HG03108 (cell line): ENCODE measurements at regions not wholly inside any gene's neighbourhood (a gene's known extent, or its start where the extent isn't known, plus 50 kb on each side); places are given as distances from the start of the nearest gene placed in this dataset.
"Not testable (repeated sequence)": the region's sequence is repeated elsewhere in the genome, so short reads cannot be mapped to it uniquely, and the experiment has no call there.

Experiments used
- ATAC-seq: cut with Tn5 transposase; IDR thresholded peaks from one replicate; pipeline ENCODE4 v1.9.1; 2021; ENCODE audit warnings: moderate library complexity; ENCODE audit not compliant: unreplicated experiment

DNA sequence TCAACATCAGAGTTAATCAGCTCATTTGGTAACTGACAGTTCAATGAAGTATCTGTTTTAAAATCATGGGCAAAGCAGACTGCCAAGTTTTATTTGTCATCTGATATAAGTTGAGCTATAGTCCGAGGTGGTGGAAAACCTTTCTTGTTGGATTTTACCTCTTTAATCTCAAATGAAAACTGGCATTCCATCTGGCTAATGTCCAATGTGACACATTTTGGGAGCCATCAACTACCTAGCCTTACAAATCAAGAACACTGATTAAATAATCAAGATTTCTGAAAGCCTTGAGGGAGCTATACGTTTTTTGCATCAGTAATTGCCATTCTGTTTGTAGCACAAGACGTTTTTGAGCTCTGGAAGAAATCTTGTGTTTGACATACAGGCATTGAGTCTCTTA is 1380.5 kb upstream of the WWC1 start:
- no peak for ATAC-seq

DNA sequence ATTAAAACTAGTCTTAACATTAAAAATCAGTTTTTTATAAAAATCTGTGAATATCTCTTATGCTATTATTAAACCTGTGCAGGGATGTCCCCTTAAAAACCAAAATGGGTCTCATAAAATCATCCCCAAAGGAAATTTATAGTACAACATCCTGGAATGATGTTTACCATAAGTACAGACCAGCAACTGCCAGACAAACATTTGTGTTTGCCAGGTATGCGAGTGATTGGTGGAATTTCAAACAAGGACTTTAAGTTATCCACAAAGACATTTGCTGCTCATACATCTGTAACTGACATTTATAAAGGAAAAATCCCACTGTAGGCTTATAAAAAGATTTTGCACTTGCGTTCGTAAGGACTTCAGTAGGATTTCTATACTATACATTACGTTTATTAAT is 1375.4 kb upstream of the WWC1 start:
- no peak for ATAC-seq

DNA sequence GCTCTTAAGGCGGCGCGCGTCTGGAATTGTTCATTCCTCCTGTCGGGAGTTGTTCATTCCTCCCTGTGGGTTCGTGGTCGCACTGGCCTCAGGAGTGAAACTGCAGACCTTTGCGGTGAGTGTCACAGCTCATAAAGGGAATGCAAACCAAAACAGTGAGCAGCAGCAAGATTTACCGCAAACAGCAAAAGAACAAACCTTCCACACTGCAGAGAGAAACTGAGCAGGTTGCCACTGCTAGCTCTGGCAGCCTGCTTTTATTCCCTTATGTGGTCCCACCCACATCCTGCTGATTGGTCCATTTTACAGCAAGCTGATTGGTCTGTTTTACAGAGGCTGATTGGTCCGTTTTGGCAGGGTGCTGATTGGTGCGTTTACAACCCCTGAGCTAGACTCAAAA is 1365.3 kb upstream of the WWC1 start:
- no peak for ATAC-seq

DNA sequence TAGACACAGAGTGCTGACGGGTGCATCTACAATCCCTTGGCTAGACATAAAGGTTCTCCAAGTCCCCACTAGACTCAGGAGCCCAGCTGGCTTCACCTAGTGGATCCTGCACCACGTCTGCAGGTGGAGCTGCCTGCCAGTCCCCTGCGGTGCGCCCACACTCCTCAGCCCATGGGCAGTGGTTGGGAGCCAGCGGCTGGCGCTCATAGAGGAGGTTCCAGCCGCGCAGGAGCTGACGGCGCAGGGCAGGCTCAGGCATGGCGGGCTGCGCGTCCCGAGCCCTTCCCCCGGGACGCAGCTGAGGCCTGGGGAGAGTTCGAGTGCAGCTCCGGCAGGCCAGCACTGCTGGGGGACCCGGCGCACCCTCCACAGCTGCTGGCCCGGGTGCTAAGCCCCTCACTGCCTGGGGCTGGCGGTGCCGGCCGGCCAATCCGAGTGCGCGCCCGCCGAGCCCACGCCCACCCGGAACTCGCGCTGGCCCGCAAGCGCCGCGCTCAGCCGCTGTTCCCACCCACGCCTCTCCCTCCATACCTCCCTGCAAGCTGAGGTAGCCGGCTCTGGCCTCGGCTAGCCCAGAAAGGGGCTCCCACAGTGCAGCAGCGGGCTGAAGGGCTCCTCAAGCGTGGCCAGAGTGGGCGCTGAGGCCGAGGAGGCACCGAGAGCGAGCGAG is 1364.5 kb upstream of the WWC1 start:
- not testable (repeated sequence) for ATAC-seq

DNA sequence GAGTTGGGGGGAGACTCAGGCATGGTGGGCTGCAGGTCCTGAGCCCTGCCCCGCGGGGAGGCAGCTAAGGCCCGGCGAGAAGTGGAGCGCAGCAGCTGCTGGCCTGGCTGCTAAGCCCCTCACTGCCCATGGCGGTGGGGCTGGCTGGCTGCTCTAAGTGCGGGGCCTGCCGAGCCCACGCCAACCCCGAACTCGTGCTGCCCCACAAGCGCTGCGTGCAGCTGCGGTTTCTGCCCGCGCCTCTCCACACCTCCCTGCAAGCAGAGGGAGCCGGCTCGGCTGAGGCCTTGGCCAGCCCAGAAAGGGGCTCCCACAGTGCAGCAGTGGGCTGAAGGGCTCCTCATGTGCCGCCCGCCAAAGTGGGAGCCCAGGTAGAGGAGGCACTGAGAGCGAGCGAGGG is 1355.1 kb upstream of the WWC1 start:
- ATAC-seq = no peak

DNA sequence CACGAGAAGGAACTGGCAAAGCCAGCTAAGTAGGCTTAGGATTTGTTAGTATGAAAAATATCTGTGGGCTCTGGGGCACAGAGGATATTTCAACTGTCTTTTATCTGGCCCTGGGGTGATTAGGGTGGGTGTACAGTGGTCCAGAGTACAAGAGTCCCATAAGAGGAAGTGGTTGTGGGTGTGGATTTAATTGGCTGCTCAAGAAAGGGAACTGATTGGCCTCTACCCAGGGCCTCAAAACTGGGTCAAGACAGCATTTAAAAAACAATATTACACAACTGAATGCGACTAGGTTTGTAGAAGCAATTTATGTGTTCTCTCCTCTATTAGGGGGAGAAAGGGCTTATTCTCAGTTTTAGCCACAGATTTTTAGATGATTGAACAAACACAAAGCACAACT is 1353.4 kb upstream of the WWC1 start:
- ATAC-seq = no peak

DNA sequence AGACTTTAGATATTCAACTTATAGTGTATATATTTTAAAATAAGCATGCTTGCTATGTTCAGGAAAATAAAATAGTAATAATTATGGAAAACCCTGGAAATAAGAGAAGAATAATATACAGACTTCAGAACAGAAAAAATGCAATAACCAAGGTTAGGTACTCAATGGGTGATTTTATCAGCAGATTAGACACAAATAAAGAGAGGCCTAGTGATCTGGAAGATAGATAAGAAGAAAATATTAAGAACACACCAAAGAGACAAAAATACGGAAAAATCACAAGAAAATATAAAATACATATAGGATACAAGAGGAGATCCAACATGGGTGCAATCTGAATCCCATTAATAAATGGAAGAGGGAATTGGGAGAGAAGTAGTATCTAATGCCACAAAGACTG is 1348.5 kb upstream of the WWC1 start:
- no peak for ATAC-seq

DNA sequence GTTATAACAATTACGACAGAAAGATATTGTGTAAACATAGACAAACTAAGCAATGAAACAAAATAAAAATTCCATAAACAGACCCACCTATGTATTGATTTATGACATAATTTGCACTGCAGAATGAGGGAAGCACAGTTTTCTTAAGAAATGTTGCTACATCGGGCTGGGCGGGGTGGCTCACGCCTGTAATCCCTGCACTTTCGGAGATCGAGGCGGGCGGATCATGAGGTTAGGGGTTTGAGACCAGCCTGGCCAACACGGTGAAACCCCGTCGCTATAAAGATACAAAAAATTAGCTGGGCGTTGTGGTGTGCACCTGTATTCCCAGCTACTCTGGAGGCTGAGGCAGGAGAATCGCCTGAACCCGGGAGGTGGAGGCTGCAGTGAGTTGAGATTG is 1344.4 kb upstream of the WWC1 start:
- ATAC-seq = no peak

GRCh38 chr5:166948679-166949078 is 1342.8 kb upstream of the WWC1 start:
- no peak for ATAC-seq

DNA sequence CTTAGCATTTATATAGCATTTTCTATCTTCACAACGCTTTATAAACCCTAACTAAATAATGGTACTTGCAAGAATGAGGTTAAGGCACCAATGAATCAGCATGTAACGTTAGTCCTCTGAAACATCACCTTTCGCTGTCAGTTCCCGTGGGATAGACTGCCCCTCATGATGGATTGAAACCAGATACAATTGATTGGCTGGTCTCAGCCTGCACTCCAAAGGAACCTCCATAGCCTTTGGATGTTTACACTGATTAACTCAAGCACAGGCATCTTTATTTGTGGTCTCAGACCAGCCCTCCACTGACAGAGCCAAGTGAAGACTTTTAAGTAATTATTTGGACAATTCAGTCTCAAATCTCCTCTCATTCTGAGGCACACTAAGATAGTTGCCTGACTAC is 1339.4 kb upstream of the WWC1 start:
- no peak for ATAC-seq

DNA sequence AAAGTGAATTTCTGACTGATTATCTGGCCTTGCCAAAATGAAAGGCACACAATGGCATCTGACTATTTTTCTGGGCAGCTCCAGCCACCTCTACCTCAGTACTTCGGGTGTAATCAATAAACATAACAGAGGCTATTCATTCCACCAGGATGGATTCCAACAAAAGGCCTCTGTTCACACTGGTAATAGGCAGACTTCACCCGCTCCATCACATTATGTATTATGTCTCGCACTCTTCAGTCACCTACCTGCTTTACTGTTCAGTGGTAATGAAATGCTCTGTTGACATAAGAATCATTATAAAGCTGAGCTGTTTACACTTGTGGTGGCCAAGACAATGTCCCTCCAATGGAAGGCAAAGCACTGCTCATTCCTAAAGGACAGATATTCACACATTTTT is 1333.7 kb upstream of the WWC1 start:
- ATAC-seq = no peak

GRCh38 chr5:166959766-166960165 is 1331.7 kb upstream of the WWC1 start:
- no peak for ATAC-seq

GRCh38 chr5:166961028-166961427 is 1330.4 kb upstream of the WWC1 start:
- no peak for ATAC-seq

- ATAC-seq = no peak
Measured at GRCh38 chr5:166961913-166962312, 1329.5 kb upstream of the WWC1 start.

DNA sequence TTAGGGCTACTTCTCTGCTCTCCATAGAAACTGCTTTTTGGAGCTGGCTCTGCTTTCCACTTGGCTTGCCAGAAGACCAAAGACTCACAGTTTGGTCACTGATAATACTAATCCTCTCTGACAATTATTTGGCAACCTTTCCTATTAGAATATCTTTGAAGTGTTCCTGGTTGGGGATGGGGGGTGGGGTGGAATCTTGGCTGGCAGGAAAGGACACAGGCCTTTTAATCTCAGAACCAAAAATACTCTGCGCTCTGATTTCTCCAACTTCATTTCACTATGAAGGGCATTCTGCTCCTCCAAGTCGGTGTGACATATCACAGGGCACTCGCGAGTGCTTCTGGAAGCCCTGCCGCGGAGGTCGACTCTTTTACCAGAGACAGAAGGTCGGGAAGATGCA is 1329.0 kb upstream of the WWC1 start:
- ATAC-seq = no peak

DNA sequence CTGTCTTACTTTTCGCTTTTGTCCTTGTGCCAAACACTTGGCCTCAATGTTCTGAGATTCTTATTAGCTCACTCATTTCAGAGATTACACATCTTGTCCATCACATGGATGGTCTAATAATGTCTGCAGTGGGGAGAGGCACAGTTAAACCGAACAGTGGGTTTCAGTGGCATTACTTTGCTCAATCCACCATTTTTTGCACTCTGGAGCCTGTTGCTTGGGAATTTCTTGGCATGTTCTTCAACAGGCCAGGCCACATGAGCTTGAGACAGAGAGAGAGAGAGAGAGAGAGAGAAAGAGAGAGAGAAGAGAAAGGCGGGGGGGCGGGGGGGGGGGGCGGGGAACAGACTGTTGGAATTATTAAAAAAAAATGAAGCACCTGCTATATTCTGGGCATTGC is 1327.8 kb upstream of the WWC1 start:
- no peak for ATAC-seq

GRCh38 chr5:166977911-166978422 is 1313.5 kb upstream of the WWC1 start:
- no peak for ATAC-seq

DNA sequence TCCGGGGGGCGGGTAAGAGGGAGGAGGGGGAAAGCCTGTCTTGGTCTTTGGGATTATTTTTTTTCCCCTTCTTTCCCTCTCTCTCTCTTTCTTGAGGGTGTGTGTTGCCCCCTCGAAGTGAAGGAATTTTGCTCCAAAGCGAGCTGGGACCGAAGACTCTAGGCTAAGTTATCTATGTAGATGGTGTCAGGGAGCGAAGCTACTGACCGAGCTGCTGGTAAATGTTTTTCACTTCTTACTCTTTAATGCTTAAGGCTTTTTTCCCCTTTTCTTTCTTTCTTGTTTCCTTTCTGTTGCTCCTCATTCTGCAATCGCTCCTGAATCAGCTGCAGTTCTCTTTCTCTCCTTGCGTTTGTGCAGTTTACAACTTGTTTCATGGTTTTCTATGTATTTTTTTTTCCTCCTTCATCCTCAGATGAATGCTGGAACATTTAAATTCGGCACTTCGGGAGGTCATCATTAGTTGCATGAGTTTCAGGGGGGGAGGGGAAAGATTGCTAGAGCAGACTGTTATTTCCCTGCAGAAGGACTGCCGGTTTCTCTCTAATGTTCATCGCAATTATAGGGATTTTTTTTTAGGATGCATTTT is 1312.0 kb upstream of the WWC1 start:
- no peak for ATAC-seq

GRCh38 chr5:166980666-166981065 is 1310.8 kb upstream of the WWC1 start:
- ATAC-seq = no peak

GRCh38 chr5:166982226-166982625 is 1309.2 kb upstream of the WWC1 start:
- no peak for ATAC-seq

DNA sequence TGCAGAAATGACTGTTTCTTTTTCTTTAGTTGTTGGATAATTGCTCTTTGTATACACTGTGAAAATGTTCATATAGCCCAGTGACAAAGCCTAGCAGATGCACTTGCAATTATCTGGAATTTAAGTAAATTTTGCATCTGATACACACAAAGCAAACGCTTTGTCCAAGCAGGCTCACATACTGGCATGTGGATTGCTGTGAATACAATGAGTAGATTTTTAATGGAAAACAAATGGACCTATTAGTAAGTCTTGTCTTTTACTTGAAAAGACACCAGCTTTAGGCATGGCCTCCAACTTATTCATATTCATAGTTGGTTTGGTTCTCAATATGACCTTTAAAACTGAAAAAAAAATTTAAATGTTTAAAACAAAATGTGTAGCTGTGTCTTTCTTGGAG is 1299.8 kb upstream of the WWC1 start:
- ATAC-seq = no peak

DNA sequence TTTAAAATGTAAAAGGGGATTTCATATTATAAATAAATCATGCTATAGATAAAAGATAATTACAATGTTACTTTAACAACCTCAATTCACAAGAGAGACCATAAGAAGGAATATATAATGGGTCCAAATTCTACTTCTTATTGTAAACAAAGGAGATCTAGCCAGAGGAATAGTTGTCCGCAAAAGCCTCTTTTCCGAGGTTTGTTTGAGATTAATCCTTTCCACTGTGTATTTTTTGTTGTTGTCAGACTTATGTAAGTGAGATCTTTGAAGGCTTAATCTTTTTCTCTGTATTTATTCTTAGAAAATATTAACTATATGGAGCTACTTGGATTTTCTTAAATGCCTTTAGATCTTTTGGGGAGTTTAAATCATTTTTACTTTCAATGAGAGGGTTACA is 1299.3 kb upstream of the WWC1 start:
- no peak for ATAC-seq
